Natural killer cell (primary cell): ENCODE measurements at regions not wholly inside any gene's neighbourhood (a gene's known extent, or its start where the extent isn't known, plus 50 kb on each side); places are given as distances from the start of the nearest gene placed in this dataset.
"Not testable (repeated sequence)": the region's sequence is repeated elsewhere in the genome, so short reads cannot be mapped to it uniquely, and the experiment has no call there.

Source experiments
- ATAC-seq, 3 donors: fragments of 150-1000 bp in 2 of 3; fragments of 200-7000 bp in 1 of 3; cut with Tn5 transposase; 1 replicate in 1 of 3; 2 replicates in 2 of 3; pipeline ENCODE4 v1.10.0; 2021; ENCODE audit warnings: mild to moderate bottlenecking in 2 of 3, moderate library complexity in 2 of 3
- DNase-seq, 2 donors: peaks; one replicate each; pipeline versions ENCODE4 v3.0.0 to v3.0.0-alpha.2; 2013 to 2021; ENCODE audit warnings: mixed read lengths in 1 of 2
- H3K27ac ChIP-seq: one replicate; pipeline ENCODE4 v1.5.1; 2013; ENCODE audit warnings: mild to moderate bottlenecking, low read length
- H3K27me3 ChIP-seq: one replicate; pipeline ENCODE4 v1.6.1; 2013; ENCODE audit warnings: low read length; ENCODE audit not compliant: control insufficient read depth, insufficient read depth
- H3K36me3 ChIP-seq: one replicate; pipeline ENCODE4 v1.6.1; 2013; ENCODE audit warnings: low read length; ENCODE audit not compliant: control insufficient read depth, insufficient read depth
- H3K4me1 ChIP-seq: one replicate; pipeline ENCODE4 v1.6.1; 2013; ENCODE audit warnings: low read length; ENCODE audit not compliant: control insufficient read depth, insufficient read depth
- H3K4me3 ChIP-seq: one replicate; pipeline ENCODE4 v1.5.1; 2013; ENCODE audit warnings: low read length
- H3K9me3 ChIP-seq: one replicate; pipeline ENCODE4 v1.6.1; 2013; ENCODE audit warnings: low read length; ENCODE audit not compliant: control insufficient read depth, insufficient read depth
- H3K27ac Mint-ChIP-seq, 2 donors: one replicate each; pipeline ENCODE4 v1.8.0; 2022; ENCODE audit warnings: mild to moderate bottlenecking in 2 of 2, mixed read lengths in 2 of 2, moderate library complexity in 1 of 2
- H3K27me3 Mint-ChIP-seq, 2 donors: one replicate each; pipeline ENCODE4 v1.8.0; 2022; ENCODE audit warnings: low read depth in 2 of 2, mixed read lengths in 2 of 2
- H3K36me3 Mint-ChIP-seq: one replicate; pipeline ENCODE4 v1.8.0; 2022; ENCODE audit warnings: mixed read lengths
- H3K4me1 Mint-ChIP-seq, 2 donors: one replicate each; pipeline ENCODE4 v1.8.0; 2022; ENCODE audit warnings: mixed read lengths in 2 of 2
- H3K4me3 Mint-ChIP-seq: one replicate; pipeline ENCODE4 v1.8.0; 2022; ENCODE audit warnings: mild to moderate bottlenecking, moderate library complexity, mixed read lengths
- H3K9me3 Mint-ChIP-seq, 2 donors: one replicate each; pipeline ENCODE4 v1.8.0; 2022; ENCODE audit warnings: mixed read lengths in 2 of 2
- CTCF ChIP-seq: fragments of 200-600 bp; IDR thresholded peaks from one replicate; pipeline ENCODE4 v1.8.0; 2022; ENCODE audit warnings: antibody characterized with exemption
- WGBS: methylation state at CpG from one replicate; pipeline ENCODE4 v1.1.7; 2013; ENCODE audit warnings: missing lambda C conversion rate; ENCODE audit not compliant: insufficient coverage; 5-methylcytosine and 5-hydroxymethylcytosine counted together
- intact Hi-C: fragments of 100-400 bp; cut with micrococcal nuclease; formaldehyde crosslinking; loops from one replicate; pipeline ENCODE4 v1.14.2; 2022

- H3K4me3 ChIP-seq: no peak overlapping the region
- no peaks in the 10 kb centered on the region for H3K4me1 ChIP-seq
- no peak for ATAC-seq
- Mint-ChIP-seq H3K4me1 (no peaks in the 10 kb centered on the region), H3K36me3 (no peaks in the 10 kb centered on the region), H3K9me3 (no peaks in the 10 kb centered on the region), H3K4me3 (no peak overlapping the region), H3K27me3 (no peaks in the 10 kb centered on the region), H3K27ac (no peak overlapping the region)
- H3K36me3 ChIP-seq: no peaks in the 10 kb centered on the region
- no peak for DNase-seq
- intact Hi-C loops: no loop called here
- H3K27ac ChIP-seq: no peak overlapping the region
- TF ChIP-seq CTCF: no peak
- no peaks in the 10 kb centered on the region for H3K27me3 ChIP-seq
- 15% methylated on average over 1 of the region's 2 CpGs for WGBS
- H3K9me3 ChIP-seq: no peaks in the 10 kb centered on the region
These were observed 106.0 kb upstream of the NDST4 start for GRCh38 chr4:115219315-115219860.

- Histone ChIP-seq H3K36me3 (no peaks in the 10 kb centered on the region), H3K27ac (no peak overlapping the region), H3K4me3 (no peak overlapping the region), H3K27me3 (no peaks in the 10 kb centered on the region), H3K9me3 (no peaks in the 10 kb centered on the region), H3K4me1 (no peaks in the 10 kb centered on the region)
- Mint-ChIP-seq H3K36me3 (no peaks in the 10 kb centered on the region), H3K4me1 (no peaks in the 10 kb centered on the region), H3K27ac (no peak overlapping the region), H3K9me3 (peaks cover 0 to 2% of the 10 kb centered on the region in 2 donors), H3K27me3 (no peaks in the 10 kb centered on the region), H3K4me3 (no peak overlapping the region)
- ATAC-seq (no peak), DNase-seq (no peak)
- TF ChIP-seq CTCF: no peak
- 81% methylated on average over 3 of the region's 3 CpGs for WGBS
- intact Hi-C loops: no loop called here
These were observed 102.5 kb upstream of the NDST4 start for GRCh38 chr4:115215935-115216334.

DNA sequence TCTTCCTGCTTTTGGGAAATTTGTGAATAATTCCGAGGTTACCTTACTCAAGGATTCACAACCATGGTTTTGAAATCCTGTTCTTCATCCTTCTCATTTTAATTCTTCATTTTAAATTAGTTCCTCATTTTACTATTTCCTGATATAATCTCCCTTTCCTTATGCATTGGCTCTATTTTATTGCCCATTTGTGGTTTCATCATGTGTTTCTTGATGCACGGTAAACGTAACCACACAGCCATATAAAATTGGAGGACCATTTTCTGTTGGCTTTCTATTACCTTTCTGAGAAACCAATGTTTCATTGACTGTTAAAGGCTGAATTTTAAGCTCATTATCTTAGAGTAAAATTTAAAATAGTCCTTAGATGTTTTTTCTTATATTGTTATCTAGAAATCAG is 100.3 kb upstream of the NDST4 start:
- no peak overlapping the region for H3K4me3 Mint-ChIP-seq
- DNase-seq (no peak), ATAC-seq (no peak)
- Histone ChIP-seq H3K9me3 (no peaks in the 10 kb centered on the region), H3K36me3 (no peaks in the 10 kb centered on the region), H3K4me3 (no peak overlapping the region), H3K27ac (no peak overlapping the region), H3K27me3 (no peaks in the 10 kb centered on the region), H3K4me1 (no peaks in the 10 kb centered on the region)
- intact Hi-C loops: no loop called here
- 25% methylated on average over 3 of the region's 3 CpGs for WGBS
- peaks cover 2% of the 10 kb centered on the region in 2 donors for H3K9me3 Mint-ChIP-seq
- no peaks in the 10 kb centered on the region for H3K4me1 Mint-ChIP-seq
- H3K36me3 Mint-ChIP-seq: no peaks in the 10 kb centered on the region
- TF ChIP-seq CTCF: no peak
- H3K27me3 Mint-ChIP-seq: no peaks in the 10 kb centered on the region
- H3K27ac Mint-ChIP-seq: no peak overlapping the region

- intact Hi-C loops: no loop called here
- no peaks in the 10 kb centered on the region for H3K4me1 Mint-ChIP-seq
- no peak overlapping the region for H3K27ac ChIP-seq
- TF ChIP-seq CTCF: no peak
- H3K27me3 ChIP-seq: no peaks in the 10 kb centered on the region
- no peaks in the 10 kb centered on the region for H3K27me3 Mint-ChIP-seq
- no peak overlapping the region for H3K4me3 Mint-ChIP-seq
- WGBS: 84% methylated on average over 3 of the region's 3 CpGs
- H3K36me3 ChIP-seq: no peaks in the 10 kb centered on the region
- H3K9me3 Mint-ChIP-seq: peaks cover 2 to 6% of the 10 kb centered on the region in 2 donors
- no peaks in the 10 kb centered on the region for H3K9me3 ChIP-seq
- DNase-seq (no peak), ATAC-seq (no peak)
- H3K4me3 ChIP-seq: no peak overlapping the region
- H3K27ac Mint-ChIP-seq: no peak overlapping the region
- no peaks in the 10 kb centered on the region for H3K4me1 ChIP-seq
- no peaks in the 10 kb centered on the region for H3K36me3 Mint-ChIP-seq
These were observed 87.6 kb upstream of the NDST4 start for GRCh38 chr4:115201042-115201330.

DNA sequence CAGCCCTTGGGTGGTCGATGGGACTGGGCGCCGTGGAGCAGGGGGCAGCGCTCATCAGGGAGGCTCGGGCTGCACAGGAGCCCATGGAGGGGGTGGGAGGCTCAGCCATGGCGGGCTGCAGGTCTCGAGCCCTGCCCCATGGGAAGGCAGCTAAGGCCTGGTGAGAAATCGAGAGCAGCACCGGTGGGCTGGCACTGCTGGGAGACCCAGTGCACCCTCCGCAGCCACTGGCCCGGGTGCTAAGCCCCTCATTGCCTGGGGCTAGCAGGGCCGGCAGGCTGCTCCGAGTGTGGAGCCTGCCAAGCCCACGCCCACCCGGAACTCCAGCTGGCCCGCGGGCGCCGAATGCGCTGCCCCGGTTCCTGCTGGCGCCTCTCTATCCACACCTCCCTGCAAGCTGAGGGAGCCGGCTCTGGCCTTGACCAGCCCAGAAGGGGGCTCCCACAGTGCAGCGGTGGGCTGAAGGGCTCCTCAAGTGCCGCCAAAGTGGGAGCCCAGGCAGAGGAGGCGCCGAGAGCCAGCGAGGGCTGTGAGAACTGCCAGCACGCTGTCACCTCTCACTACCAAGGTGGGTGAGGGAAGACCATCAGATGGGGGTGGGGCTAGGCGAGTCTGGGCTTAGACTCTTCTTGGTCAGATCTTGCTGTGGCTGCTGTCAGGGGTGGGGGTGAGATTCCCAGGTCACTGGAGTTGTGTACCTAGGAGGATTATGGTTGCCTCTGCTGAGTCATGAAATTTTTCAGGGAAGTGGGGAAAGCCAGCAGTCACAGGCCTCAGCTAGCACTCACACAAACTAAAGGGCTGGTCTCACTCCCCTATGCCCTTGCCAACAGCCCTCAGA is 87.0 kb upstream of the NDST4 start:
- H3K9me3 Mint-ChIP-seq, H3K4me1 Mint-ChIP-seq: not testable (repeated sequence)
- WGBS: 95% methylated on average over 29 of the region's 30 CpGs

More for the DNA sequence above, 87.0 kb upstream of the NDST4 start:
- H3K27ac ChIP-seq, H3K4me1 ChIP-seq, ATAC-seq, H3K4me3 ChIP-seq, H3K4me3 Mint-ChIP-seq, H3K27me3 ChIP-seq, H3K9me3 ChIP-seq, H3K36me3 Mint-ChIP-seq, H3K36me3 ChIP-seq, H3K27me3 Mint-ChIP-seq, DNase-seq, H3K27ac Mint-ChIP-seq, intact Hi-C loops: not testable (repeated sequence)
